Liver (tissue), 8 donors: ENCODE measurements at regions not wholly inside any gene's neighbourhood (a gene's known extent, or its start where the extent isn't known, plus 50 kb on each side); places are given as distances from the start of the nearest gene placed in this dataset.

ENCODE experiments used
- DNase-seq: peaks from one replicate; pipeline ENCODE4 v3.0.0-alpha.2; 2017; ENCODE audit warnings: low spot score
- H3K27ac ChIP-seq, 2 donors: one replicate each; pipeline ENCODE4 v1.7.0; 2013; ENCODE audit warnings: inconsistent platforms in 2 of 2, low read length in 2 of 2, control low read depth in 1 of 2, low read depth in 1 of 2, mild to moderate bottlenecking in 1 of 2
- H3K27me3 ChIP-seq, 4 donors: one replicate each; pipeline versions ENCODE4 v1.6.1 to v1.7.0; 2013; ENCODE audit warnings: low read length in 3 of 4, inconsistent platforms in 1 of 4, mild to moderate bottlenecking in 1 of 4, moderate library complexity in 1 of 4; ENCODE audit not compliant: control insufficient read depth in 4 of 4, insufficient read depth in 4 of 4
- H3K36me3 ChIP-seq, 4 donors: one replicate each; pipeline versions ENCODE4 v1.6.1 to v1.7.0; 2013; ENCODE audit warnings: low read length in 3 of 4, mild to moderate bottlenecking in 3 of 4, low read depth in 1 of 4, moderate library complexity in 1 of 4; ENCODE audit not compliant: control insufficient read depth in 4 of 4, insufficient read depth in 3 of 4
- H3K4me1 ChIP-seq, 4 donors: one replicate each; pipeline versions ENCODE4 v1.6.1 to v1.7.0; 2013; ENCODE audit warnings: low read length in 3 of 4, mild to moderate bottlenecking in 3 of 4, moderate library complexity in 1 of 4; ENCODE audit not compliant: control insufficient read depth in 4 of 4, insufficient read depth in 4 of 4
- H3K4me3 ChIP-seq, 3 donors: one replicate each; pipeline versions ENCODE4 v1.6.1 to v1.7.0; 2013; ENCODE audit warnings: low read length in 3 of 3, control low read depth in 1 of 3, low read depth in 1 of 3, mild to moderate bottlenecking in 1 of 3
- H3K9ac ChIP-seq, 2 donors: one replicate each; pipeline ENCODE4 v1.7.0; 2013; ENCODE audit warnings: low read length in 2 of 2, mild to moderate bottlenecking in 2 of 2, moderate library complexity in 2 of 2, control low read depth in 1 of 2, low read depth in 1 of 2
- H3K9me3 ChIP-seq, 4 donors: one replicate each; pipeline versions ENCODE4 v1.6.1 to v1.7.0; 2013; ENCODE audit warnings: low read length in 3 of 4; ENCODE audit not compliant: control insufficient read depth in 4 of 4
- ATF3 ChIP-seq: IDR thresholded peaks from 2 replicates; pipeline ENCODE4 v1.6.1; 2016; ENCODE audit warnings: antibody characterized with exemption
- CTCF ChIP-seq: fragments of 150-350 bp; IDR thresholded peaks from 2 replicates; pipeline ENCODE4 v1.5.1; 2017; ENCODE audit warnings: improper control_type of control experiment, low read depth, low read length; ENCODE audit not compliant: missing input control
- EGR1 ChIP-seq, 2 donors: IDR thresholded peaks; 2 replicates each; pipeline ENCODE4 v1.6.1; 2016 to 2018; ENCODE audit warnings: antibody characterized with exemption in 2 of 2, low read depth in 2 of 2
- FOXA1 ChIP-seq: IDR thresholded peaks from 2 replicates; pipeline ENCODE4 v1.6.1; 2016; ENCODE audit warnings: antibody characterized with exemption
- FOXA2 ChIP-seq: IDR thresholded peaks from 2 replicates; pipeline ENCODE4 v1.6.1; 2016; ENCODE audit warnings: antibody characterized with exemption
- GABPA ChIP-seq, 2 donors: IDR thresholded peaks in 1 of 2; conservative IDR thresholded peaks in 1 of 2; 2 replicates each; pipeline ENCODE4 v1.6.1; 2016; ENCODE audit warnings: antibody characterized with exemption in 2 of 2, mild to moderate bottlenecking in 1 of 2, moderate library complexity in 1 of 2
- HNF4A ChIP-seq, 2 donors: conservative IDR thresholded peaks; 2 replicates each; pipeline ENCODE4 v1.6.1; 2016; ENCODE audit warnings: antibody characterized with exemption in 2 of 2, mild to moderate bottlenecking in 2 of 2
- HNF4G ChIP-seq: IDR thresholded peaks from 2 replicates; pipeline ENCODE4 v1.6.1; 2016; ENCODE audit warnings: antibody characterized with exemption
- JUND ChIP-seq, 2 donors: IDR thresholded peaks; 2 replicates each; pipeline ENCODE4 v1.6.1; 2016; ENCODE audit warnings: antibody characterized with exemption in 2 of 2
- MAX ChIP-seq: IDR thresholded peaks from 2 replicates; pipeline ENCODE4 v1.6.1; 2016; ENCODE audit warnings: antibody characterized with exemption
- NR2F2 ChIP-seq: IDR thresholded peaks from 2 replicates; pipeline ENCODE4 v1.6.1; 2016; ENCODE audit warnings: antibody characterized with exemption
- RAD21 ChIP-seq, 2 donors: IDR thresholded peaks; 2 replicates each; pipeline ENCODE4 v1.6.1; 2016; ENCODE audit warnings: antibody characterized with exemption in 2 of 2, mild to moderate bottlenecking in 2 of 2
- REST ChIP-seq: IDR thresholded peaks from 2 replicates; pipeline ENCODE4 v1.6.1; 2016; ENCODE audit warnings: antibody characterized with exemption, mild to moderate bottlenecking
- RXRA ChIP-seq, 2 donors: IDR thresholded peaks; 2 replicates each; pipeline ENCODE4 v1.6.1; 2017 to 2018; ENCODE audit warnings: antibody characterized with exemption in 2 of 2, mild to moderate bottlenecking in 1 of 2
- SP1 ChIP-seq: IDR thresholded peaks from 2 replicates; pipeline ENCODE4 v1.6.1; 2018; ENCODE audit warnings: antibody characterized with exemption, mild to moderate bottlenecking
- YY1 ChIP-seq: IDR thresholded peaks from 2 replicates; pipeline ENCODE4 v1.6.1; 2016; ENCODE audit warnings: antibody characterized with exemption, mild to moderate bottlenecking
- WGBS: extraction: QIAGEN DNeasy Blood & Tissue Kit; methylation state at CpG from one replicate; pipeline ENCODE4 v1.1.7; 2013; 5-methylcytosine and 5-hydroxymethylcytosine counted together
- donor health status: healthy.
- donor health status: healthy.
- donor health status: healthy.
- donor health status: healthy.
- donor health status: healthy.

- TF ChIP-seq REST: no peak
- TF ChIP-seq FOXA1: no peak
- TF ChIP-seq HNF4G: no peak
- no peak for TF ChIP-seq HNF4A (conservative IDR thresholded peaks at IDR 0.05)
- TF ChIP-seq FOXA2: no peak
- TF ChIP-seq EGR1 (IDR thresholded peaks at IDR 0.05; ENCODE audit: low read depth in 2 of 2): no peak
- TF ChIP-seq ATF3: no peak
- TF ChIP-seq MAX: no peak
Measured at GRCh38 chr4:81605271-81605670, 133.6 kb upstream of the RASGEF1B start (continued).

- no peaks in the 10 kb centered on the region for H3K36me3 ChIP-seq
- no peak overlapping the region for H3K27ac ChIP-seq
- TF ChIP-seq YY1 (no peak), ATF3 (no peak), SP1 (no peak), EGR1 (IDR thresholded peaks at IDR 0.05; ENCODE audit: low read depth in 2 of 2) (no peak), MAX (no peak), CTCF (no peak), JUND (IDR thresholded peaks at IDR 0.05) (no peak), RXRA (IDR thresholded peaks at IDR 0.05) (no peak), HNF4A (conservative IDR thresholded peaks at IDR 0.05) (no peak)
- WGBS: 89% methylated on average over 3 of the region's 3 CpGs
- no peak overlapping the region for H3K9ac ChIP-seq
- no peak for DNase-seq
- no peaks in the 10 kb centered on the region for H3K9me3 ChIP-seq
- H3K4me3 ChIP-seq: no peak overlapping the region
- no peaks in the 10 kb centered on the region for H3K27me3 ChIP-seq
- peaks cover 0 to 14% (median 0%) of the 10 kb centered on the region in 4 donors for H3K4me1 ChIP-seq
Measured at GRCh38 chr4:81604683-81605218, 133.0 kb upstream of the RASGEF1B start.

GRCh38 chr4:81602854-81603253 is 131.1 kb upstream of the RASGEF1B start:
- no peak for DNase-seq
- Histone ChIP-seq H3K36me3 (no peaks in the 10 kb centered on the region), H3K27me3 (no peaks in the 10 kb centered on the region), H3K4me3 (no peak overlapping the region), H3K9me3 (peaks cover 0 to 6% (median 1%) of the 10 kb centered on the region in 4 donors), H3K9ac (no peak overlapping the region), H3K4me1 (peaks cover 2 to 22% (median 4%) of the 10 kb centered on the region in 4 donors), H3K27ac (no peak overlapping the region)
- TF ChIP-seq EGR1 (IDR thresholded peaks at IDR 0.05; ENCODE audit: low read depth in 2 of 2) (no peak), NR2F2 (no peak), GABPA (IDR thresholded peaks at IDR 0.05 in 1 of 2, conservative IDR thresholded peaks at IDR 0.05 in 1 of 2) (no peak), CTCF (no peak), FOXA2 (no peak), FOXA1 (no peak), RAD21 (IDR thresholded peaks at IDR 0.05) (no peak), JUND (IDR thresholded peaks at IDR 0.05) (no peak), HNF4A (conservative IDR thresholded peaks at IDR 0.05) (no peak)
